Kidney epithelial cell (primary cell): ENCODE measurements at regions not wholly inside any gene's neighbourhood (a gene's known extent, or its start where the extent isn't known, plus 50 kb on each side); places are given as distances from the start of the nearest gene placed in this dataset.

Source experiments
- DNase-seq: peaks from one replicate; pipeline ENCODE4 v3.0.0-alpha.2; 2010; ENCODE audit warnings: low read depth
- H3K27me3 ChIP-seq: 2 replicates; pipeline ENCODE4 v1.6.0; 2011; ENCODE audit warnings: low read length; ENCODE audit not compliant: control insufficient read depth, insufficient read depth
- H3K36me3 ChIP-seq: 2 replicates; pipeline ENCODE4 v1.5.1; 2011; ENCODE audit warnings: low read length; ENCODE audit not compliant: control insufficient read depth, insufficient read depth
- H3K4me3 ChIP-seq: 2 replicates; pipeline ENCODE4 v1.5.1; 2011; ENCODE audit warnings: low read depth, mild to moderate bottlenecking, control low read depth, low read length
- CTCF ChIP-seq: IDR thresholded peaks from 2 replicates; pipeline ENCODE4 v1.5.1; 2011; ENCODE audit warnings: mild to moderate bottlenecking, moderate library complexity, low read length, control low read depth, inconsistent platforms; ENCODE audit not compliant: insufficient read depth, poor library complexity, severe bottlenecking

GRCh38 chr22:47859881-47860525 is 1097.6 kb downstream of the TBC1D22A start:
- no peak overlapping the region for H3K4me3 ChIP-seq
- H3K36me3 ChIP-seq, result no peaks in the 10 kb centered on the region
- TF ChIP-seq CTCF, result no peak
- no peak for DNase-seq
- no peaks in the 10 kb centered on the region for H3K27me3 ChIP-seq

GRCh38 chr22:47858773-47859306 is 1096.4 kb downstream of the TBC1D22A start:
- no peak for TF ChIP-seq CTCF
- no peaks in the 10 kb centered on the region for H3K27me3 ChIP-seq
- DNase-seq, result no peak

GRCh38 chr22:47854680-47855079 is 1092.2 kb downstream of the TBC1D22A start:
- no peak overlapping the region for H3K4me3 ChIP-seq
- TF ChIP-seq CTCF, result no peak
- DNase-seq, result no peak
- H3K36me3 ChIP-seq, result no peaks in the 10 kb centered on the region
- H3K27me3 ChIP-seq, result no peaks in the 10 kb centered on the region

More at GRCh38 chr22:47858773-47859306, 1096.4 kb downstream of the TBC1D22A start:
- H3K4me3 ChIP-seq, result no peak overlapping the region
- no peaks in the 10 kb centered on the region for H3K36me3 ChIP-seq

- no peak for DNase-seq
- no peaks in the 10 kb centered on the region for H3K36me3 ChIP-seq
- H3K4me3 ChIP-seq, result no peak overlapping the region
- H3K27me3 ChIP-seq, result no peaks in the 10 kb centered on the region
- TF ChIP-seq CTCF, result no peak
Observed at GRCh38 chr22:47854251-47854650, 1091.8 kb downstream of the TBC1D22A start.

GRCh38 chr22:47853750-47854149 is 1091.3 kb downstream of the TBC1D22A start:
- no peaks in the 10 kb centered on the region for H3K36me3 ChIP-seq
- no peak overlapping the region for H3K4me3 ChIP-seq
- no peak for TF ChIP-seq CTCF
- H3K27me3 ChIP-seq, result no peaks in the 10 kb centered on the region
- DNase-seq, result no peak

- Histone ChIP-seq H3K36me3 (no peaks in the 10 kb centered on the region), H3K27me3 (no peaks in the 10 kb centered on the region), H3K4me3 (no peak overlapping the region)
- TF ChIP-seq CTCF, result no peak
- DNase-seq, result no peak
Observed at GRCh38 chr22:47851586-47851985, 1089.1 kb downstream of the TBC1D22A start.
